ENCODE measurements at regions not wholly inside any gene's neighbourhood (a gene's known extent, or its start where the extent isn't known, plus 50 kb on each side); places are given as distances from the start of the nearest gene placed in this dataset.

GRCh38 chr4:160127211-160127610 lies 1024.3 kb downstream of the RAPGEF2 start:
- no peak for DNase-seq (ENCODE audit: low spot score)
- TF ChIP-seq, protein P1, sequence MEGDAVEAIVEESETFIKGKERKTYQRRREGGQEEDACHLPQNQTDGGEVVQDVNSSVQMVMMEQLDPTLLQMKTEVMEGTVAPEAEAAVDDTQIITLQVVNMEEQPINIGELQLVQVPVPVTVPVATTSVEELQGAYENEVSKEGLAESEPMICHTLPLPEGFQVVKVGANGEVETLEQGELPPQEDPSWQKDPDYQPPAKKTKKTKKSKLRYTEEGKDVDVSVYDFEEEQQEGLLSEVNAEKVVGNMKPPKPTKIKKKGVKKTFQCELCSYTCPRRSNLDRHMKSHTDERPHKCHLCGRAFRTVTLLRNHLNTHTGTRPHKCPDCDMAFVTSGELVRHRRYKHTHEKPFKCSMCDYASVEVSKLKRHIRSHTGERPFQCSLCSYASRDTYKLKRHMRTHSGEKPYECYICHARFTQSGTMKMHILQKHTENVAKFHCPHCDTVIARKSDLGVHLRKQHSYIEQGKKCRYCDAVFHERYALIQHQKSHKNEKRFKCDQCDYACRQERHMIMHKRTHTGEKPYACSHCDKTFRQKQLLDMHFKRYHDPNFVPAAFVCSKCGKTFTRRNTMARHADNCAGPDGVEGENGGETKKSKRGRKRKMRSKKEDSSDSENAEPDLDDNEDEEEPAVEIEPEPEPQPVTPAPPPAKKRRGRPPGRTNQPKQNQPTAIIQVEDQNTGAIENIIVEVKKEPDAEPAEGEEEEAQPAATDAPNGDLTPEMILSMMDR (conservative IDR thresholded peaks at IDR 0.05; ENCODE audit: low read depth, low read length) = no peak
- no peak for TF ChIP-seq EZH2 (IDR thresholded peaks at IDR 0.05; ENCODE audit: borderline replicate concordance, low read depth, low read length, poor library complexity, severe bottlenecking)
- no peaks in the 10 kb centered on the region for H3K4me1 ChIP-seq (ENCODE audit: insufficient read depth, low read length, poor library complexity, severe bottlenecking)
- no peak overlapping the region for H3K4me3 ChIP-seq (ENCODE audit: low read depth, low read length, poor library complexity, severe bottlenecking)
- H3K27ac ChIP-seq (ENCODE audit: low read depth, low read length, poor library complexity, severe bottlenecking) = no peak overlapping the region
- peaks cover 6% of the 10 kb centered on the region for H3K9me3 ChIP-seq (ENCODE audit: low read depth, low read length, poor library complexity, severe bottlenecking)
- no peaks in the 10 kb centered on the region for H3K36me3 ChIP-seq (ENCODE audit: insufficient read depth, low read length, poor library complexity, severe bottlenecking)
- no peaks in the 10 kb centered on the region for H3K27me3 ChIP-seq (replicated peaks; ENCODE audit: insufficient read depth, low read depth, low read length, poor library complexity)
- POLR2A ChIA-PET (ENCODE audit: low non-redundant PET) = no interaction called here
- no TSS peak for BruUV-seq (replicated peaks)
- intact Hi-C loops (cut with micrococcal nuclease; ENCODE audit: unreplicated experiment) = no loop called here
- CTCF ChIA-PET = no interaction called here

DNA sequence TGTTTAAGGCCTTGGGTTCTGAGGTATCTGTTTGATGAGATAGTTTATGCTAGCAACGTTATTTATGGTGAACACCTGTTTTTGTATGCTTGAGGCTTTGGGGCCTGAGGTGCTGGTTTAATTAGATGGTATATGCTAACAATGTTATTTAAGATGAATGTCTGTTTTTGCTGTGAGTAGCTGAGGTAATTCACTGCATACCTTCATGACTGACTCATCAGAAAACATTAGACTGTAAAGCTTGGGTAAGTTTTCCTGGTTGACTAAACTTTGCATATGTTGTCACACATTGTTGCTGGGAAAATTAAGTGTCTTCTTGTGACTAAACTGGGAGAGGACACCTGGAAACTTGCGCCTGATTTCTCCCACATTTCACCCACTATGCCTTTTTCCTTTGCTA lies 1026.6 kb downstream of the RAPGEF2 start:
- TF ChIP-seq, protein P1 (conservative IDR thresholded peaks at IDR 0.05; ENCODE audit: low read depth, low read length) = no peak
- TF ChIP-seq EZH2 (IDR thresholded peaks at IDR 0.05; ENCODE audit: borderline replicate concordance, low read depth, low read length, poor library complexity, severe bottlenecking) = no peak
- intact Hi-C loops (cut with micrococcal nuclease; ENCODE audit: unreplicated experiment) = no loop called here
- no peak for DNase-seq (ENCODE audit: low spot score)
- no peaks in the 10 kb centered on the region for H3K36me3 ChIP-seq (ENCODE audit: insufficient read depth, low read length, poor library complexity, severe bottlenecking)
- H3K4me3 ChIP-seq (ENCODE audit: low read depth, low read length, poor library complexity, severe bottlenecking) = no peak overlapping the region
- no peak overlapping the region for H3K27ac ChIP-seq (ENCODE audit: low read depth, low read length, poor library complexity, severe bottlenecking)
- ChIA-PET CTCF (no interaction called here), POLR2A (ENCODE audit: low non-redundant PET) (no interaction called here)
- peaks cover 12% of the 10 kb centered on the region for H3K9me3 ChIP-seq (ENCODE audit: low read depth, low read length, poor library complexity, severe bottlenecking)
- H3K4me1 ChIP-seq (ENCODE audit: insufficient read depth, low read length, poor library complexity, severe bottlenecking) = no peaks in the 10 kb centered on the region
- no peaks in the 10 kb centered on the region for H3K27me3 ChIP-seq (replicated peaks; ENCODE audit: insufficient read depth, low read depth, low read length, poor library complexity)
- BruUV-seq (replicated peaks) = no TSS peak

GRCh38 chr4:160136021-160136420 lies 1033.1 kb downstream of the RAPGEF2 start:
- H3K36me3 ChIP-seq (ENCODE audit: insufficient read depth, low read length, poor library complexity, severe bottlenecking) = no peaks in the 10 kb centered on the region
- H3K4me3 ChIP-seq (ENCODE audit: low read depth, low read length, poor library complexity, severe bottlenecking) = no peak overlapping the region
- H3K9me3 ChIP-seq (ENCODE audit: low read depth, low read length, poor library complexity, severe bottlenecking) = peaks cover 12% of the 10 kb centered on the region
- DNase-seq (ENCODE audit: low spot score) = no peak
- CTCF ChIA-PET = no interaction called here
- H3K4me1 ChIP-seq (ENCODE audit: insufficient read depth, low read length, poor library complexity, severe bottlenecking) = no peaks in the 10 kb centered on the region
- POLR2A ChIA-PET (ENCODE audit: low non-redundant PET) = no interaction called here
- TF ChIP-seq, protein P1 (conservative IDR thresholded peaks at IDR 0.05; ENCODE audit: low read depth, low read length) = no peak
- no peak for TF ChIP-seq EZH2 (IDR thresholded peaks at IDR 0.05; ENCODE audit: borderline replicate concordance, low read depth, low read length, poor library complexity, severe bottlenecking)
- BruUV-seq (replicated peaks) = no TSS peak
- H3K27me3 ChIP-seq (replicated peaks; ENCODE audit: insufficient read depth, low read depth, low read length, poor library complexity) = no peaks in the 10 kb centered on the region
- intact Hi-C loops (cut with micrococcal nuclease; ENCODE audit: unreplicated experiment) = no loop called here
- no peak overlapping the region for H3K27ac ChIP-seq (ENCODE audit: low read depth, low read length, poor library complexity, severe bottlenecking)

Measured in A673 (cell line).